WTC11 (cell line): ENCODE measurements at regions not wholly inside any gene's neighbourhood (a gene's known extent, or its start where the extent isn't known, plus 50 kb on each side); places are given as distances from the start of the nearest gene placed in this dataset.

Experiments used
- ATAC-seq: fragments of 200-7000 bp; cut with Tn5 transposase; 2 replicates; pipeline ENCODE4 v1.10.0; 2021; ENCODE audit warnings: mild to moderate bottlenecking, moderate library complexity
- CTCF ChIA-PET: fragments of 300-600 bp; sonication (Branson Sonifier 250); formaldehyde crosslinking; loops from one replicate; lab custom pipeline; 2021; ENCODE audit warnings: antibody characterized with exemption; lab: Charles Lee
- POLR2A ChIA-PET: fragments of 350-600 bp; sonication (Branson Sonifier 250); formaldehyde crosslinking; loops from one replicate; lab custom pipeline; 2021; ENCODE audit warnings: antibody characterized with exemption; lab: Charles Lee
- DNase-seq: peaks from one replicate; pipeline ENCODE4 v3.0.0; 2021; ENCODE audit warnings: low spot score
- H3K27ac Mint-ChIP-seq: 2 replicates; pipeline ENCODE4 v1.8.0; 2021; ENCODE audit warnings: mixed read lengths
- H3K27me3 Mint-ChIP-seq: 2 replicates; pipeline ENCODE4 v1.8.0; 2021; ENCODE audit warnings: low read depth, mild to moderate bottlenecking, moderate library complexity, mixed read lengths
- H3K36me3 Mint-ChIP-seq: 2 replicates; pipeline ENCODE4 v1.8.0; 2021; ENCODE audit warnings: mixed read lengths
- H3K4me1 Mint-ChIP-seq: 2 replicates; pipeline ENCODE4 v1.8.0; 2022; ENCODE audit warnings: mixed read lengths
- H3K4me3 Mint-ChIP-seq: 2 replicates; pipeline ENCODE4 v1.8.0; 2021; ENCODE audit warnings: mild to moderate bottlenecking, moderate library complexity, mixed read lengths
- H3K9me3 Mint-ChIP-seq: 2 replicates; pipeline ENCODE4 v1.8.0; 2021; ENCODE audit warnings: mixed read lengths
- AR ChIP-seq: fragments of 250-450 bp; sonication (Bioruptor Pico); IDR thresholded peaks from 2 replicates; pipeline ENCODE4 v1.9.0; 2021; ENCODE audit warnings: mild to moderate bottlenecking
- ATF1 ChIP-seq: sonication (generic); formaldehyde crosslinking; IDR thresholded peaks from 2 replicates; pipeline ENCODE4 v1.8.1; 2023; ENCODE audit warnings: mild to moderate bottlenecking, moderate library complexity, missing genetic modification reagents
- CREB1 ChIP-seq: sonication (generic); formaldehyde crosslinking; IDR thresholded peaks from 2 replicates; pipeline ENCODE4 v1.8.0; 2023; ENCODE audit warnings: mild to moderate bottlenecking, missing genetic modification reagents
- E2F1 ChIP-seq: sonication (generic); formaldehyde crosslinking; IDR thresholded peaks from 2 replicates; pipeline ENCODE4 v1.8.0; 2022; ENCODE audit warnings: mild to moderate bottlenecking, missing genetic modification reagents
- E2F5 ChIP-seq: sonication (generic); formaldehyde crosslinking; IDR thresholded peaks from 2 replicates; pipeline ENCODE4 v1.8.1; 2022; ENCODE audit warnings: mild to moderate bottlenecking, moderate library complexity, missing genetic modification reagents
- ERG ChIP-seq: fragments of 250-450 bp; sonication (Bioruptor Pico); IDR thresholded peaks from 2 replicates; pipeline ENCODE4 v1.8.0; 2021; ENCODE audit warnings: mild to moderate bottlenecking
- JAZF1 ChIP-seq: fragments of 250-450 bp; sonication (Bioruptor Pico); IDR thresholded peaks from 2 replicates; pipeline ENCODE4 v1.9.0; 2021; ENCODE audit warnings: moderate library complexity, mild to moderate bottlenecking, inconsistent platforms
- MLX ChIP-seq: sonication (generic); formaldehyde crosslinking; IDR thresholded peaks from 2 replicates; pipeline ENCODE4 v1.8.1; 2023; ENCODE audit warnings: mild to moderate bottlenecking, missing genetic modification reagents, moderate library complexity
- MXD4 ChIP-seq: fragments of 250-450 bp; sonication (Bioruptor Pico); IDR thresholded peaks from 2 replicates; pipeline ENCODE4 v1.8.0; 2021; ENCODE audit warnings: mild to moderate bottlenecking, moderate library complexity, borderline replicate concordance
- MYBL2 ChIP-seq: sonication (generic); formaldehyde crosslinking; IDR thresholded peaks from 2 replicates; pipeline ENCODE4 v1.8.1; 2023; ENCODE audit warnings: mild to moderate bottlenecking, moderate library complexity, missing genetic modification reagents
- RELA ChIP-seq: sonication (generic); formaldehyde crosslinking; IDR thresholded peaks from 2 replicates; pipeline ENCODE4 v1.8.1; 2022; ENCODE audit warnings: missing genetic modification reagents, mild to moderate bottlenecking, borderline replicate concordance
- STAT6 ChIP-seq: sonication (generic); formaldehyde crosslinking; conservative IDR thresholded peaks from 2 replicates; pipeline ENCODE4 v1.8.1; 2023; ENCODE audit warnings: mild to moderate bottlenecking, low read depth, missing genetic modification reagents, moderate library complexity
- TEAD4 ChIP-seq: sonication (generic); formaldehyde crosslinking; IDR thresholded peaks from 2 replicates; pipeline ENCODE4 v1.8.0; 2022; ENCODE audit warnings: mild to moderate bottlenecking, missing genetic modification reagents
- ZNF138 ChIP-seq: sonication (generic); formaldehyde crosslinking; conservative IDR thresholded peaks from 2 replicates; pipeline ENCODE4 v1.8.1; 2022; ENCODE audit warnings: mild to moderate bottlenecking, moderate library complexity, missing genetic modification reagents
- ZNF219 ChIP-seq: sonication (generic); formaldehyde crosslinking; IDR thresholded peaks from 2 replicates; pipeline ENCODE4 v1.8.0; 2023; ENCODE audit warnings: missing genetic modification reagents, mild to moderate bottlenecking, borderline replicate concordance
- ZNF281 ChIP-seq: sonication (generic); formaldehyde crosslinking; IDR thresholded peaks from 2 replicates; pipeline ENCODE4 v1.8.0; 2023; ENCODE audit warnings: mild to moderate bottlenecking, missing genetic modification reagents
- ZNF425 ChIP-seq: fragments of 250-450 bp; sonication (Bioruptor Pico); conservative IDR thresholded peaks from 2 replicates; pipeline ENCODE4 v1.9.0; 2021; ENCODE audit warnings: mild to moderate bottlenecking
- ZNF671 ChIP-seq: fragments of 250-450 bp; sonication (Bioruptor Pico); IDR thresholded peaks from 2 replicates; pipeline ENCODE4 v1.8.0; 2021; ENCODE audit warnings: mild to moderate bottlenecking

- TF ChIP-seq STAT6 (CRISPR knock-in tag), result no peak
- TF ChIP-seq, all 79 proteins: peak for 0
These were observed 223.0 kb downstream of the BTG1 start (continued) for GRCh38 chr12:91922674-91923073.

GRCh38 chr12:91922139-91922538 lies 223.5 kb downstream of the BTG1 start:
- H3K36me3 Mint-ChIP-seq, result no peaks in the 10 kb centered on the region
- DNase-seq, result no peak
- H3K9me3 Mint-ChIP-seq, result peaks cover 5% of the 10 kb centered on the region
- TF ChIP-seq ZNF219 (CRISPR knock-in tag) (no peak), ERG (no peak), TEAD4 (CRISPR knock-in tag) (no peak), ATF1 (no peak), MXD4 (CRISPR knock-in tag) (no peak), ZNF138 (CRISPR knock-in tag) (no peak), E2F1 (no peak), ZNF281 (no peak)
- TF ChIP-seq, all 79 proteins: peak for 0
- H3K27me3 Mint-ChIP-seq, result no peaks in the 10 kb centered on the region
- ATAC-seq, result no peak
- peaks cover 5% of the 10 kb centered on the region for H3K4me1 Mint-ChIP-seq
- no peak overlapping the region for H3K27ac Mint-ChIP-seq
- POLR2A ChIA-PET, result no interaction called here
- CTCF ChIA-PET, result no interaction called here
- H3K4me3 Mint-ChIP-seq, result no peak overlapping the region

- Mint-ChIP-seq H3K27ac (no peak overlapping the region), H3K4me3 (no peak overlapping the region), H3K4me1 (peaks cover 3% of the 10 kb centered on the region; the same call in 1 of the 2 replicates), H3K36me3 (no peaks in the 10 kb centered on the region), H3K9me3 (peaks cover 8% of the 10 kb centered on the region), H3K27me3 (no peaks in the 10 kb centered on the region)
- DNase-seq (no peak), ATAC-seq (no peak)
- ChIA-PET POLR2A (no interaction called here), CTCF (interaction anchor here (0.7 kb wide), 1 partner anchor 79 kb away, joined by 4 read pairs; no protein-coding TSS in a partner anchor)
- no peak for TF ChIP-seq MYBL2
- no peak for TF ChIP-seq AR (CRISPR knock-in tag)
- no peak for TF ChIP-seq RELA (CRISPR knock-in tag)
- no peak for TF ChIP-seq E2F5 (CRISPR knock-in tag)
- no peak for TF ChIP-seq JAZF1 (CRISPR knock-in tag)
- no peak for TF ChIP-seq MLX
- no peak for TF ChIP-seq CREB1
- TF ChIP-seq ZNF425 (CRISPR knock-in tag), result no peak
- no peak for TF ChIP-seq ZNF671 (CRISPR knock-in tag)
These were observed 224.1 kb downstream of the BTG1 start for GRCh38 chr12:91921555-91921954.
